Endodermal cell (in vitro differentiated cells): ENCODE measurements at regions not wholly inside any gene's neighbourhood (a gene's known extent, or its start where the extent isn't known, plus 50 kb on each side); places are given as distances from the start of the nearest gene placed in this dataset.

ENCODE experiments used
- DNase-seq: peaks from one replicate; pipeline ENCODE4 v3.0.0-alpha.2; 2017
- H3K27ac ChIP-seq: 2 replicates; pipeline ENCODE4 v1.5.1; 2013; ENCODE audit warnings: mild to moderate bottlenecking, low read depth, low read length, moderate library complexity
- H3K27me3 ChIP-seq: 2 replicates; pipeline ENCODE4 v1.6.1; 2013; ENCODE audit warnings: mild to moderate bottlenecking, low read length, moderate library complexity; ENCODE audit not compliant: insufficient read depth, control insufficient read depth, poor library complexity, severe bottlenecking
- H3K36me3 ChIP-seq: 2 replicates; pipeline ENCODE4 v1.7.0; 2013; ENCODE audit warnings: mild to moderate bottlenecking, low read length, moderate library complexity; ENCODE audit not compliant: control insufficient read depth, insufficient read depth
- H3K4me1 ChIP-seq: one replicate; pipeline ENCODE4 v1.7.0; 2013; ENCODE audit warnings: low read length; ENCODE audit not compliant: control insufficient read depth, insufficient read depth
- H3K4me3 ChIP-seq: 2 replicates; pipeline ENCODE4 v1.5.1; 2013; ENCODE audit warnings: mild to moderate bottlenecking, low read length, moderate library complexity
- H3K9ac ChIP-seq: 2 replicates; pipeline ENCODE4 v1.6.1; 2013; ENCODE audit warnings: mild to moderate bottlenecking, low read length, moderate library complexity; ENCODE audit not compliant: poor library complexity, severe bottlenecking; ENCODE audit errors: extremely low read depth
- H3K9me3 ChIP-seq: 2 replicates; pipeline ENCODE4 v1.6.1; 2013; ENCODE audit warnings: mild to moderate bottlenecking, low read length, moderate library complexity; ENCODE audit not compliant: control insufficient read depth
- H3K27ac Mint-ChIP-seq: 2 replicates; pipeline ENCODE4 v1.8.0; 2020; ENCODE audit warnings: mixed read lengths
- H3K27me3 Mint-ChIP-seq: 2 replicates; pipeline ENCODE4 v1.8.0; 2021; ENCODE audit warnings: mild to moderate bottlenecking, mixed read lengths; ENCODE audit not compliant: insufficient read depth
- H3K36me3 Mint-ChIP-seq: 2 replicates; pipeline ENCODE4 v1.8.0; 2020; ENCODE audit warnings: low read depth, mixed read lengths
- H3K4me1 Mint-ChIP-seq: 2 replicates; pipeline ENCODE4 v1.8.0; 2020; ENCODE audit warnings: mixed read lengths
- H3K4me3 Mint-ChIP-seq: 2 replicates; pipeline ENCODE4 v1.8.0; 2020; ENCODE audit warnings: mild to moderate bottlenecking, moderate library complexity, mixed read lengths
- H3K9me3 Mint-ChIP-seq: 2 replicates; pipeline ENCODE4 v1.8.0; 2020; ENCODE audit warnings: mild to moderate bottlenecking, mixed read lengths
- WGBS, 2 experiments: methylation state at CpG; one replicate each; pipeline versions ENCODE4 v1.1.5 to v1.1.7; 2013; ENCODE audit warnings: missing lambda C conversion rate in 2 of 2, mixed read lengths in 1 of 2; ENCODE audit not compliant: insufficient coverage in 1 of 2, insufficient read length in 1 of 2; 5-methylcytosine and 5-hydroxymethylcytosine counted together
- TF ChIP-seq, protein P1 (sequence below): fragments of 200-600 bp; sonication (generic); conservative IDR thresholded peaks from 2 replicates; pipeline ENCODE4 v1.5.0; 2021; ENCODE audit warnings: antibody characterized with exemption, mild to moderate bottlenecking

- Histone ChIP-seq H3K9me3 (no peaks in the 10 kb centered on the region), H3K4me3 (no peak overlapping the region), H3K9ac (no peak overlapping the region), H3K27me3 (no peaks in the 10 kb centered on the region), H3K36me3 (no peaks in the 10 kb centered on the region), H3K4me1 (no peaks in the 10 kb centered on the region), H3K27ac (no peak overlapping the region)
- DNase-seq, result no peak
- TF ChIP-seq, protein P1, sequence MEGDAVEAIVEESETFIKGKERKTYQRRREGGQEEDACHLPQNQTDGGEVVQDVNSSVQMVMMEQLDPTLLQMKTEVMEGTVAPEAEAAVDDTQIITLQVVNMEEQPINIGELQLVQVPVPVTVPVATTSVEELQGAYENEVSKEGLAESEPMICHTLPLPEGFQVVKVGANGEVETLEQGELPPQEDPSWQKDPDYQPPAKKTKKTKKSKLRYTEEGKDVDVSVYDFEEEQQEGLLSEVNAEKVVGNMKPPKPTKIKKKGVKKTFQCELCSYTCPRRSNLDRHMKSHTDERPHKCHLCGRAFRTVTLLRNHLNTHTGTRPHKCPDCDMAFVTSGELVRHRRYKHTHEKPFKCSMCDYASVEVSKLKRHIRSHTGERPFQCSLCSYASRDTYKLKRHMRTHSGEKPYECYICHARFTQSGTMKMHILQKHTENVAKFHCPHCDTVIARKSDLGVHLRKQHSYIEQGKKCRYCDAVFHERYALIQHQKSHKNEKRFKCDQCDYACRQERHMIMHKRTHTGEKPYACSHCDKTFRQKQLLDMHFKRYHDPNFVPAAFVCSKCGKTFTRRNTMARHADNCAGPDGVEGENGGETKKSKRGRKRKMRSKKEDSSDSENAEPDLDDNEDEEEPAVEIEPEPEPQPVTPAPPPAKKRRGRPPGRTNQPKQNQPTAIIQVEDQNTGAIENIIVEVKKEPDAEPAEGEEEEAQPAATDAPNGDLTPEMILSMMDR, result no peak
- H3K36me3 Mint-ChIP-seq, result no peaks in the 10 kb centered on the region
- no peaks in the 10 kb centered on the region for H3K4me1 Mint-ChIP-seq
- WGBS, 2 experiments, result 88 to 98% methylated on average over 5 to 10 of the region's 10 CpGs
- no peak overlapping the region for H3K27ac Mint-ChIP-seq
- no peaks in the 10 kb centered on the region for H3K9me3 Mint-ChIP-seq
- H3K27me3 Mint-ChIP-seq, result no peaks in the 10 kb centered on the region
- H3K4me3 Mint-ChIP-seq, result no peak overlapping the region
These were observed 989.4 kb downstream of the GRID1 start for GRCh38 chr10:85377029-85377806.

GRCh38 chr10:85379338-85379737 lies 987.3 kb downstream of the GRID1 start:
- 90 to 96% methylated on average over 3 of the region's 3 CpGs for WGBS, 2 experiments
- Mint-ChIP-seq H3K36me3 (no peaks in the 10 kb centered on the region), H3K4me3 (no peak overlapping the region), H3K9me3 (no peaks in the 10 kb centered on the region), H3K4me1 (no peaks in the 10 kb centered on the region), H3K27ac (no peak overlapping the region), H3K27me3 (no peaks in the 10 kb centered on the region)
- H3K4me3 ChIP-seq, result no peak overlapping the region
- TF ChIP-seq, protein P1, result no peak
- no peak overlapping the region for H3K27ac ChIP-seq
- H3K9me3 ChIP-seq, result no peaks in the 10 kb centered on the region
- H3K36me3 ChIP-seq, result no peaks in the 10 kb centered on the region
- no peak overlapping the region for H3K9ac ChIP-seq
- H3K4me1 ChIP-seq, result no peaks in the 10 kb centered on the region
- H3K27me3 ChIP-seq, result no peaks in the 10 kb centered on the region
- DNase-seq, result no peak

- H3K27me3 Mint-ChIP-seq, result peaks cover 1% of the 10 kb centered on the region
- Histone ChIP-seq H3K4me3 (no peak overlapping the region), H3K9me3 (no peaks in the 10 kb centered on the region), H3K9ac (no peak overlapping the region), H3K27ac (no peak overlapping the region), H3K36me3 (no peaks in the 10 kb centered on the region), H3K4me1 (no peaks in the 10 kb centered on the region), H3K27me3 (no peaks in the 10 kb centered on the region)
- DNase-seq, result no peak
- no peaks in the 10 kb centered on the region for H3K36me3 Mint-ChIP-seq
- TF ChIP-seq, protein P1, result no peak
- WGBS, 2 experiments, result 50 to 91% methylated on average over 1 of the region's 1 CpG
- H3K27ac Mint-ChIP-seq, result no peak overlapping the region
- no peak overlapping the region for H3K4me3 Mint-ChIP-seq
- H3K4me1 Mint-ChIP-seq, result peaks cover 8% of the 10 kb centered on the region
- peaks cover 4% of the 10 kb centered on the region for H3K9me3 Mint-ChIP-seq
These were observed 965.5 kb downstream of the GRID1 start for GRCh38 chr10:85400981-85401695.
